ENCODE measurements at regions not wholly inside any gene's neighbourhood (a gene's known extent, or its start where the extent isn't known, plus 50 kb on each side); places are given as distances from the start of the nearest gene placed in this dataset.

DNA sequence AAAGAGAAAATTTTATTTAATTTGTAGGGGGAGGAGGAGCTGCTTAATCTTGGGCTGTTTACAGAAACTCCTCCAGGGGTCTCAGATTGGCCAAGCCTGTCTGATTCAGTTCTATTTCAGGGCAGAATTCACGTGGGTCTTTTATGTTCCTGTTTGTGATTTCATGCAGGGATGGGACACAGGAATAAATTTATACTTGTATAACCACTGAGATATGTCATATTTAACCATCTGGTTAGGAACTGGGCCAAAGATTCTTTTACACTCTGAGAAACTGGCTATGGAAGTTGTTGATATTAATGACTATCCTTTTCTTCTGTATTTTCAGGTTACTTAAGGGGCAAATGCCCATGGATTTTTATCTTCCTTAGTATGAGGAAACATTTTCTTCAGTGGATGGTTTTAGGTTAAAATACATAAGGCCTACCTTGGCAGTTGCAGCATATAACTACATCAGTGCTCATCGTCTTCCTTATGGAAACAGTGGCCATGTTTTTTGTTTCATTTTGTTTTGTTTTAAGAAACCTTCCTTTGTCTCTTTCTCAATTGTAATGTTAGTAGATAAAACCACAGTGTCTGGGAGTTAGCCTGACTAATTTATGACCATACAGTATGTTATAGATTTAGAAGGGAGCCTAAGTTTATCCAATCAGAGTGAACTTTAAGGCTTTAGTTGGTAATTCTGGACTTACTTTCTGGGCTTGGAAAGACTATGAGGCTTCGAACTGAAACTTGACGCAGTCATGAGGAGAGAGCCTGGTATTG is 132.4 kb upstream of the ANO3 start:
- no peaks in the 10 kb centered on the region for H3K36me3 ChIP-seq
- no peaks in the 10 kb centered on the region for H3K4me1 ChIP-seq (replicated peaks)
- no peaks in the 10 kb centered on the region for H3K9me3 ChIP-seq (replicated peaks)
- H3K4me3 ChIP-seq = no peak overlapping the region
- H3K27me3 ChIP-seq (replicated peaks) = no peaks in the 10 kb centered on the region
- no peak overlapping the region for H3K27ac ChIP-seq
- no peak for DNase-seq (ENCODE audit: low read depth in 1 of 2, low spot score in 2 of 2)

DNA sequence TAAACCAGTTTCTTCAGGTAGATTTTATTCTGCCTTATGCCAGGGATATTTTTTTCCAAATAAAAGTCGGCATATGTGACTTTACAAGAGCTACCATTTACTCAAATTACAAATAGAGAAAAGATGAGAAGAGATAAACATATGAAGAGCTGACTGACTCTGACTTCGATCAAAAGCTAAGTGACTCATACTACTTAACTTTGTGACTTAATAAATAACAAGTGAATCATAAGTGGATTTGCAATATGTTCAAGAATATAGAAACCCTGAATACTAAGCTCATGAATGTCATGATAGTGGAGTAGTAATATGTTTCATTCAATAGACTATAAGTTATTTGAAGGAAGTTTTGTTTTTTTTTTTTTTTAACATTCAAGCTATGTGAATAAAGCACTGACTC is 130.5 kb upstream of the ANO3 start:
- Histone ChIP-seq H3K4me1 (replicated peaks) (no peaks in the 10 kb centered on the region), H3K27me3 (replicated peaks) (no peaks in the 10 kb centered on the region), H3K36me3 (no peaks in the 10 kb centered on the region), H3K9me3 (replicated peaks) (no peaks in the 10 kb centered on the region), H3K4me3 (no peak overlapping the region), H3K27ac (no peak overlapping the region)
- DNase-seq (ENCODE audit: low read depth in 1 of 2, low spot score in 2 of 2) = no peak

DNA sequence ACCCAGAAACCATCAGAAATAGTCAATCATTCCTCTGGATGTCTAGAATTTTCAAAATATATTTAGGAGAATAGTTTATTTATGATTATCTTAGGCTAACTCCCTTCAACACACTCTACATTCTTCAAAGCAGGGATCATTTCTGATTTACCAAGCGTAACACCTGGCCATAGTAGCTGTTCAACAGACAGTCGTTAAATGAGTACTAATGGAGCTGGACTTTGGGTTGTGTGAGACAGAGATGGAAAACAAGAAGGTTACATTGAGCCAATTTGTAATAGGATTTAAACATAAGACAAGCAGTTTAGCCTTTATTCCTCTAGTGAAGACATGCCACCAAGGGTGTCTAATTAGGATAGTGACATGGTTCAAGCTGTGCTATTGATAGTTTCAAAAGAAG is 129.2 kb upstream of the ANO3 start:
- DNase-seq (ENCODE audit: low read depth in 1 of 2, low spot score in 2 of 2) = no peak
- Histone ChIP-seq H3K27me3 (replicated peaks) (no peaks in the 10 kb centered on the region), H3K9me3 (replicated peaks) (no peaks in the 10 kb centered on the region), H3K36me3 (no peaks in the 10 kb centered on the region), H3K4me3 (no peak overlapping the region), H3K27ac (no peak overlapping the region), H3K4me1 (replicated peaks) (no peaks in the 10 kb centered on the region)

DNA sequence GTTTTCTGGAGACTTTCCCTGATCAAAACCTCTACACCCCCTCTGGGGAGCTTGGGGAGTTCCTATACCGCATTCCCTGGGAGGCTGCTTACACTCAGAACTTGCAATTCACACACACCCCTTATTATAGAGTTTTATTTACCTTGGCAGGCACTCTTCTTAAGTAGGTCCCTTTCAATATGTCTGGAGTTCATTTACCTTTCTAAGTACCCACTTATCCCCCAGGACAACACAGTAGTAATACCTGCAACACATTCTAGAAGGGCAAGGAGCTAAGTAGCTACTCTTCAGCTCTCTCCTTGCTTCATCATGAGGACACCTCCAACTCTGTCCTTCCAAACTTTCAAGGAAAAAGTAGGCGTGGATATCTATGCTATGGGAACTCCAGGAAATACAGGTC is 127.8 kb upstream of the ANO3 start:
- Histone ChIP-seq H3K4me1 (replicated peaks) (no peaks in the 10 kb centered on the region), H3K4me3 (no peak overlapping the region), H3K36me3 (no peaks in the 10 kb centered on the region), H3K9me3 (replicated peaks) (no peaks in the 10 kb centered on the region), H3K27ac (no peak overlapping the region), H3K27me3 (replicated peaks) (no peaks in the 10 kb centered on the region)
- DNase-seq (ENCODE audit: low read depth in 1 of 2, low spot score in 2 of 2) = no peak

DNA sequence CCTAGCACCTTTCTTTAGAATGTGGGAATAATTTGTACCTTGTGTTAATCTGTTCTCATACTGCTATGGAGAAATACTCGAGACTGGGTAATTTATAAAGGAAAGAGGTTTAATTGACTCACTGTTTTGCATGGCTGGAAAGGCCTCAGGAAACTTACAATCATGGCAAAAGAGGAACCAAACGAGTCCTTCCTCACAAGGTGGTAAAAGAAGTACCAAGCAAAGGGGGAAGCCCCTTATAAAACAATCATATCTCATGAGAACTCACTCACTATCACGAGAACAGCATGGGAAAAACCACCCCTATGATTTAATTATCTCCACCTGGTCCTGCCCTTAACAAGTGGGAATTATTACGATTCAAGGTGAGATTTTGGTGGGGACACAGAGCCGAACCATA is 127.1 kb upstream of the ANO3 start:
- H3K9me3 ChIP-seq (replicated peaks) = no peaks in the 10 kb centered on the region
- no peaks in the 10 kb centered on the region for H3K36me3 ChIP-seq
- no peaks in the 10 kb centered on the region for H3K4me1 ChIP-seq (replicated peaks)
- DNase-seq (ENCODE audit: low read depth in 1 of 2, low spot score in 2 of 2) = no peak
- H3K4me3 ChIP-seq = no peak overlapping the region
- no peaks in the 10 kb centered on the region for H3K27me3 ChIP-seq (replicated peaks)
- H3K27ac ChIP-seq = no peak overlapping the region

DNA sequence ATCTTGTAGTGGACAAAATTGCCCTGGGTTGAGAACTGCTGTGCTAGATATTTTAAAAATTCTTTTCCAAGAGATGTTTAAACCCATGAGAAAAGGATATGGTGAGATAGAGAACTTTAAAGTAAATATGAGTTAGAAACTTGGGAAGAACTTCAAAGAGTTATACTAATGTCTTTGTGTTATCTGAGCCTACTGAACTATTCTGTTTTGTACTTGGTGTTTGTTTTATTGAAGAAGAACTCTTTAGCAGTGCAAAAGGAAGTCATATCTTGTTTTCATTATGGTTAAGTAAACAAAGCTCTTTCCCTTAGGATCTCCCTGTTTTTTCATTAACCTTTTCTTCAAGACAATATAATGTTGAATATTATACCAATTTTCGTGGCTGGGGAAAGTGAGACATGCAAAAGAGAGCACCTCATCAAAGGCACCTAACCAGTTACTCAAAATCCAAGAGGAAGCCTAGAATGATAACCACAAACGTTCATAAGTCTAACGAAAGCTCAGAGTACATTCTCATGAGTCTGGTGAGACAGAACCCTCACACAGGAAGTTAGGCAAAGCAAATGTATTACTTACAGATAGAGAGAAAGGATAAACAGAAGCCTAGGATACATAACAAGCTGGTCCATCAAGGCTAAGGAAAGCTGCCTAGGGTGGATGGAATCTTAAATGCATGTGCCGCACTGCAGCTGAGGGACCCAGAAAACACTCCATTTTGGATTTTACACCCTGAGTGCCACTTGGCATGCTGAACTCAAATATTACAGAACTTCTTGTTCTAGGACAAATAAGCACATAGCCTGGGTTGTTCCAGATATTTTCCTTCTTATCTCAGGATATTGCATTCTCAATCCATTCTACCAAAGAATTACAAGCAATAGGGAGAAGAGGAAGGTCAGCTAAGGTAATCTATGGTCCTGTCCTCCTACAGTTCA is 112.5 kb upstream of the ANO3 start:
- Histone ChIP-seq H3K4me3 (no peak overlapping the region), H3K27ac (no peak overlapping the region), H3K36me3 (no peaks in the 10 kb centered on the region), H3K9me3 (replicated peaks) (no peaks in the 10 kb centered on the region), H3K27me3 (replicated peaks) (no peaks in the 10 kb centered on the region), H3K4me1 (replicated peaks) (no peaks in the 10 kb centered on the region)
- DNase-seq (ENCODE audit: low read depth in 1 of 2, low spot score in 2 of 2) = no peak

DNA sequence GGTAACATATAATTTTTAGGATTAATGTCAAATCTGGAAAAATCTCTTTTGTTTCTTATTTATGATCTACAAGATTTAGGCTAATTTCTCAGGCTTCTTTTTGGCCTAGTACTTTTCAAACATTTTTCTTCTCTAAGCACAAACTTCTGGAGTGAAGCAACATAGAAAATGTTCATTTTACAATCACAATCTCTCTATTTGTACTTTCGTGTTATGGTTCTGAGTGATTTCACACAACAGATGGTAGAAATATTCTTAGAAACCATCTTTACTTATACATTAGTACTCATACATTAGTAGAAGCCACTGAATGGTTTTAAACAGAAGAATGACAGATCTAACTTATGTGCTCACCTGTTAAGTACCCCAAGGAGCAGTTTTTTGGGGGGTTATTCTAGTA is 106.3 kb upstream of the ANO3 start:
- Histone ChIP-seq H3K4me1 (replicated peaks) (peaks cover 5% of the 10 kb centered on the region; the same call in 1 of the 2 replicates), H3K36me3 (no peaks in the 10 kb centered on the region), H3K27me3 (replicated peaks) (no peaks in the 10 kb centered on the region), H3K4me3 (no peak overlapping the region), H3K27ac (no peak overlapping the region), H3K9me3 (replicated peaks) (no peaks in the 10 kb centered on the region)
- no peak for DNase-seq (ENCODE audit: low read depth in 1 of 2, low spot score in 2 of 2)

DNA sequence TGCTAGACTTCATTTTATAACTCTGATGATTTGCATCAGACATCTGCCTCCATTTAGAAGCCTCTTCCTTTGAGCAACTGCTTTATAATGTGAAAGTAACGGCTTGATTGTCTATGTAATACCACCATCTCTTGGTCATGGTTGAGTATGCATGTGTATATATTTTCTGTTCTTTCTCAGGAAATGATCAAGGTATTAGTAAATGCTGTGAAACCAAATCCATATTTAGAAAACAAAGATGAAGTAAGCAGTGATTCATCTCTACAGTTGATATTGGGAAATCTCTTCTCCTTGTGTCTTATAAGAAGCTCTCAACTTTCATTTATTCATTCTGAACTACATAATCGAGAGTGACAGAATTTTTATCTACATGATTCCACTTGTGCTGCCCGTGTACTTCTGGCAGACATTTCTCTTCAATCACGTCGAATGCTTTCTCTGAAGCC is 104.6 kb upstream of the ANO3 start:
- Histone ChIP-seq H3K4me1 (replicated peaks) (peaks cover 9% of the 10 kb centered on the region; the same call in 1 of the 2 replicates), H3K27ac (no peak overlapping the region), H3K36me3 (no peaks in the 10 kb centered on the region), H3K9me3 (replicated peaks) (no peaks in the 10 kb centered on the region), H3K27me3 (replicated peaks) (no peaks in the 10 kb centered on the region), H3K4me3 (no peak overlapping the region)
- DNase-seq (ENCODE audit: low read depth in 1 of 2, low spot score in 2 of 2) = peak in 1 of 2 experiments; percentile 7

DNA sequence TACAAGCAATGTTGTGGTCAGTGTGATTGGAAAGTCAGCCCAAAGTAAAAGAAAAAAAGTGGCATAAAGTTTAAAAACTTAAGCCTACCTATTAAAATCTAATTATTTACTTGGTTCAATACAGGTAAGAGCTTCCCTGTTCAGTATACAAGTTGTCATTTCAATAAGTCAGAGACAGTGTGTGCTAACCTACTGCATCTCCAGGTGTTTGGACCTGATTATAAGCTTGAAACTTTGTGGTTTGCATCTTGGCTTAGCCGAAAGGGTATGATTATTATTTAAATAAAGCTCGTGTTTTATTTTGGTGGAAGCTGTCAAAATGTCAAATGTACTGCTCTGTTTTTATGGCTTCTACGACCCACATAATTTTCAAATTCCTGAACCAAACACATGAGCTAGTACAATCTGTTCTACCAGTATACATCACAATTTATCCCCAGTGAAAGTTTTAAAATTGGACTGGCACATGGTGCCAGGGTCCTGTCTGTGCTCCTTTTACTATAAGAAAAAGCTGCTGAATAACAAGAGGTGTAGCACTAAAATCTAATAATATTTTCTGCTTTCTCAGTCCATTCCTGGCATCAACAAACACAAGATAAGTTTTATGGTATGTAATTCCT is 103.9 kb upstream of the ANO3 start:
- no peak for DNase-seq (ENCODE audit: low read depth in 1 of 2, low spot score in 2 of 2)
- H3K27me3 ChIP-seq (replicated peaks) = no peaks in the 10 kb centered on the region
- no peak overlapping the region for H3K27ac ChIP-seq
- no peak overlapping the region for H3K4me3 ChIP-seq
- no peaks in the 10 kb centered on the region for H3K9me3 ChIP-seq (replicated peaks)
- H3K4me1 ChIP-seq (replicated peaks) = peaks cover 9% of the 10 kb centered on the region; the same call in 1 of the 2 replicates
- H3K36me3 ChIP-seq = no peaks in the 10 kb centered on the region

DNA sequence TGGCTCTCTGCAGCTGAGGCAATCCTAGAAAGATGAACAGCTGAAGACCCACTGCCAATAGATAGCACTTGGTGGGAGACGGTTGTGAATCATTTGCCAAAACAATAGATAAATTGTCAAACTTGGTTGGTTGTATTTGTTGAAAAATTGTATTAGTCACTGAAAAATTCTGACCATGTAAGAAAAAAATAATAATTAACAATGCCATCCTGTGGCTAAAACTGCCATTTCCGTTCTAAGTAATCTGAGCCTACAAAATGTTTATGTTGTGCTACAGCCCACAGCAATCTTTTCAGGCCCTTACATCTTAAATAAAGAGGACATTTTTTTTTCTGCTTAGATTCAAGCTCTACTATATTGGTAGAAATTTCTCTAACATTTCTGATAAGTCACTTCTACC is 103.2 kb upstream of the ANO3 start:
- no peaks in the 10 kb centered on the region for H3K27me3 ChIP-seq (replicated peaks)
- H3K36me3 ChIP-seq = no peaks in the 10 kb centered on the region
- no peaks in the 10 kb centered on the region for H3K9me3 ChIP-seq (replicated peaks)
- no peak overlapping the region for H3K27ac ChIP-seq
- H3K4me3 ChIP-seq = no peak overlapping the region
- H3K4me1 ChIP-seq (replicated peaks) = peaks cover 9% of the 10 kb centered on the region; the same call in 1 of the 2 replicates
- peak in 1 of 2 experiments; percentile 3 for DNase-seq (ENCODE audit: low read depth in 1 of 2, low spot score in 2 of 2)

DNA sequence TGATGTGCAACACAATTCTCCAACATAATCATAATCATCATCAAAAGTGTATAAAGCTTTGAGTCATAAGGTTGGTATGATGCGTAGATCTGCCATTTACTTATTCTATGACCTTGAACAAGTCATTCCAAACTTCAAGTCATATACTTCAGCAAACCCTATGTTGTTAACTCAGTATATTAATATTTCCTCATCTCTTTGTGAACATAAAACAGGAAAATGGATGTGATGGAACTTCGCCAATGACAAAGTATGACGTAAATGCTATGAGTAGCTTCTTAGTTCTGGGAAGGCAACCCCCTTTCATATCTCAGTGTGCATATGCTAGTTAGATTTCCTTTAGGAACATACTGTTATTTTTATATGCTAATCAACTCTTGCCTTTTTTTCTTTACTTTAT is 102.7 kb upstream of the ANO3 start:
- Histone ChIP-seq H3K9me3 (replicated peaks) (no peaks in the 10 kb centered on the region), H3K36me3 (no peaks in the 10 kb centered on the region), H3K27me3 (replicated peaks) (no peaks in the 10 kb centered on the region), H3K4me1 (replicated peaks) (peaks cover 9% of the 10 kb centered on the region; the same call in 1 of the 2 replicates), H3K4me3 (no peak overlapping the region), H3K27ac (no peak overlapping the region)
- no peak for DNase-seq (ENCODE audit: low read depth in 1 of 2, low spot score in 2 of 2)

DNA sequence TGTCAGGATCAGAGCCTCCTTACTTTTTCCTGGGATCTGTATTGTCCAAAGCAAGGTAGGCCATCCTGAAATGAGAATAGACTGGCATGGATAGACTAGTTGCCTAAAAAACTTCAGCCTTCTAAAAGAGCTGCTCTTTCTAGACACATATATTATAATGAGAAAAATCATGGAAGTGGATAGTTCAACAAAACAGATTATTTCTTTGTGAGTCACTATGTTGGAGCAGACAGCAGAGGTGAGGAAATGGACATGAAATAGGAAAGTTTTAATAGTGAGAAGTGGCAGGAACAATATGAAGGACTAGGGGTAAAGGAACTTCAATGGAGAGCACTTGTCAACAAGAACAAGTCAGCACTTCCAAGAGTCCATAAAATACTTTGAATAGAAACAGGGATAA is 101.9 kb upstream of the ANO3 start:
- H3K27me3 ChIP-seq (replicated peaks) = no peaks in the 10 kb centered on the region
- H3K27ac ChIP-seq = no peak overlapping the region
- H3K4me3 ChIP-seq = no peak overlapping the region
- no peak for DNase-seq (ENCODE audit: low read depth in 1 of 2, low spot score in 2 of 2)
- peaks cover 9% of the 10 kb centered on the region; the same call in 1 of the 2 replicates for H3K4me1 ChIP-seq (replicated peaks)
- H3K9me3 ChIP-seq (replicated peaks) = no peaks in the 10 kb centered on the region
- H3K36me3 ChIP-seq = no peaks in the 10 kb centered on the region

DNA sequence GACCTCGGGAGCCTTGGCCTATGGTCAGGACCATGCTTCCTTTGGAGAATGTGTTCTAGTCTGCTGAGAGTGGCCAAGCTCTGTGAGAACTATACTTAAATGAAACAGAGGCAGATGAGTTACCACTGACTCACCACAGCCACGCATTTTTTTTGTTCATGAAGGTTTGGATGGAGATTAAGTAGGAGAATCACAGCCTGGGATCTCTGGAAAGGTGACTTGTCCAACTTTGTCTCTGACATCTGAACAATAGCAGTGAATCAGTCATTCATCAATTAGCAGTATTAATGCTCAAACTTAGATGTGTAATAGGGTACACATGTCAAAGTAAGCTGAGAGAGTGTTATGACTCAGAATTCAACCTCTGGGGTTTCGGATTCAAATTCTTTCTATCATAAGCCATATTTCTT is 100.7 kb upstream of the ANO3 start:
- no peaks in the 10 kb centered on the region for H3K36me3 ChIP-seq
- H3K27me3 ChIP-seq (replicated peaks) = no peaks in the 10 kb centered on the region
- H3K4me1 ChIP-seq (replicated peaks) = peaks cover 9% of the 10 kb centered on the region; the same call in 1 of the 2 replicates
- no peak overlapping the region for H3K27ac ChIP-seq
- H3K9me3 ChIP-seq (replicated peaks) = no peaks in the 10 kb centered on the region
- H3K4me3 ChIP-seq = no peak overlapping the region
- DNase-seq (ENCODE audit: low read depth in 1 of 2, low spot score in 2 of 2) = peak in 1 of 2 experiments; percentile 16

DNA sequence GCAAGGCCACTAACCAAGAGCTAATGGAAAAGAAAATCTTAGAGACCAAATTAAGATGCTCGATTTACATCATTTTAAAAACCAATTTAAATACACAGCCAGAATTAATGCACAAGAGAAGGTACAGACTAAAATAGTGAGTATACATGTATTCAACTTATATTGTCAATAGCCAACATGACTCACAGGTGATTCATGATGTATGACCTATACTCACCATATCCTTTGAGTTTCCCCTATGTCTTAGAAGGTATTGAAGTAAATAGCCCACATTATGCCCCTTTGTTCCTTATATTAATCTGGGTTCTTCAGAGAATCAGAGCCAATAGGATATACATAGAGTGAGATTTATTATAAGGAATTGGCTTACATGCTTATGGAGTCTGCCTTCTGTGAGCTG is 97.5 kb upstream of the ANO3 start:
- DNase-seq (ENCODE audit: low read depth in 1 of 2, low spot score in 2 of 2) = no peak
- H3K27me3 ChIP-seq (replicated peaks) = no peaks in the 10 kb centered on the region
- no peak overlapping the region for H3K27ac ChIP-seq
- H3K4me3 ChIP-seq = no peak overlapping the region
- no peaks in the 10 kb centered on the region for H3K36me3 ChIP-seq
- 0 out of 2 replicates have a peak, but pooled peaks cover 4% of the 10 kb centered on the region for H3K4me1 ChIP-seq (replicated peaks)
- H3K9me3 ChIP-seq (replicated peaks) = no peaks in the 10 kb centered on the region

Measured in SJSA1 (cell line).